HepG2 (cell line): ENCODE measurements at regions not wholly inside any gene's neighbourhood (a gene's known extent, or its start where the extent isn't known, plus 50 kb on each side); places are given as distances from the start of the nearest gene placed in this dataset.
A peak's percentile ranks its signal among the peaks of the same experiment; 100 is the strongest.

Experiments
- ATAC-seq: fragments of 200-7000 bp; cut with Tn5 transposase; 3 replicates; pipeline ENCODE4 v1.9.1; 2020; ENCODE audit warnings: mild to moderate bottlenecking, moderate library complexity
- BruUV-seq: library from RNA; stranded (reverse); fragments of 400-500 nt; replicated peaks from 2 replicates; lab custom pipeline; 2021; lab: Mats Ljungman, UMichigan
- CTCF ChIA-PET: fragments of 300-600 bp; formaldehyde crosslinking; extraction: SDS; loops from one replicate; lab custom pipeline; 2021; ENCODE audit warnings: low total read pairs, inconsistent platforms, low intra/inter-chr PET ratio; lab: Yijun Ruan, JAX
- POLR2A ChIA-PET: fragments of 350-600 bp; sonication (Branson Sonifier 250); formaldehyde crosslinking; loops from one replicate; lab custom pipeline; 2020; ENCODE audit warnings: antibody characterized with exemption, inconsistent platforms; lab: Yijun Ruan, JAX
- DNase-seq: peaks from one replicate; pipeline ENCODE4 v3.0.0-alpha.2; 2015; ENCODE audit warnings: low spot score
- FAIRE-seq: peaks from 3 replicates; lab custom pipeline; 2011; peaks lifted over from hg19 to GRCh38; lab: Jason Lieb, UNC
- H2AFZ ChIP-seq: one replicate; pipeline ENCODE4 v1.6.1; 2011; ENCODE audit warnings: low read length, inconsistent platforms
- H3K27ac ChIP-seq: fragments of 300-600 bp; 3 replicates; pipeline ENCODE4 v1.8.0; 2011; ENCODE audit warnings: mixed run types, mild to moderate bottlenecking, mixed read lengths, low read length, inconsistent platforms; ENCODE audit not compliant: insufficient read depth; ENCODE audit errors: extremely low read length
- H3K27me3 ChIP-seq, 2 experiments: fragments of 200-600 bp in 1 of 2; 2 replicates in 1 of 2; 3 replicates in 1 of 2; pipeline versions ENCODE4 v1.6.0 to v1.8.0; 2011; ENCODE audit warnings: low read length in 2 of 2, mild to moderate bottlenecking in 2 of 2, moderate library complexity in 2 of 2, inconsistent platforms in 1 of 2; ENCODE audit not compliant: insufficient read depth in 2 of 2, control insufficient read depth in 1 of 2
- H3K36me3 ChIP-seq, 2 experiments: fragments of 200-600 bp in 1 of 2; replicated peaks in 1 of 2; 2 replicates in 1 of 2; 3 replicates in 1 of 2; pipeline versions ENCODE4 v1.5.1 to v1.8.0; 2011; ENCODE audit warnings: low read length in 2 of 2, inconsistent platforms in 1 of 2; ENCODE audit not compliant: insufficient read depth in 2 of 2, control insufficient read depth in 1 of 2
- H3K4me1 ChIP-seq: 2 replicates; pipeline ENCODE4 v1.5.1; 2012; ENCODE audit warnings: low read length, inconsistent platforms; ENCODE audit not compliant: insufficient read depth
- H3K4me2 ChIP-seq: 2 replicates; pipeline ENCODE4 v1.6.0; 2011; ENCODE audit warnings: low read depth, low read length, inconsistent platforms
- H3K4me3 ChIP-seq, 3 experiments: fragments of 200-600 bp in 1 of 3; sonication (generic), shearing (Covaris generic) in 1 of 3; replicated peaks in 1 of 3; 2 replicates each; pipeline ENCODE4 v1.5.1; 2011 to 2016; ENCODE audit warnings: low read length in 3 of 3, inconsistent platforms in 2 of 3, low read depth in 2 of 3, mild to moderate bottlenecking in 2 of 3, control low read depth in 1 of 3, mixed read lengths in 1 of 3; ENCODE audit not compliant: insufficient read depth in 1 of 3
- H3K79me2 ChIP-seq: one replicate; pipeline ENCODE4 v1.6.1; 2011; ENCODE audit warnings: low read length, inconsistent platforms; ENCODE audit not compliant: insufficient read depth
- H3K9ac ChIP-seq: 2 replicates; pipeline ENCODE4 v1.6.0; 2011; ENCODE audit warnings: mild to moderate bottlenecking, low read depth, low read length, inconsistent platforms; ENCODE audit not compliant: insufficient read depth
- H3K9me3 ChIP-seq: 2 replicates; pipeline ENCODE4 v1.5.1; 2012; ENCODE audit warnings: mild to moderate bottlenecking, low read length
- H4K20me1 ChIP-seq: 2 replicates; pipeline ENCODE4 v1.6.0; 2011; ENCODE audit warnings: inconsistent platforms, mild to moderate bottlenecking, low read length, moderate library complexity; ENCODE audit not compliant: insufficient read depth
- ELF1 ChIP-seq: sonication (generic); formaldehyde crosslinking; IDR thresholded peaks from 2 replicates; pipeline ENCODE4 v1.4.0; 2020; ENCODE audit warnings: missing genetic modification reagents
- HOXA9 ChIP-seq: sonication (generic); formaldehyde crosslinking; IDR thresholded peaks from 2 replicates; pipeline ENCODE4 v1.8.1; 2022; ENCODE audit warnings: missing genetic modification reagents, mild to moderate bottlenecking, moderate library complexity, borderline replicate concordance
- RORA ChIP-seq: sonication (generic); formaldehyde crosslinking; IDR thresholded peaks from 2 replicates; pipeline ENCODE4 v1.5.0; 2020; ENCODE audit warnings: mild to moderate bottlenecking, missing genetic modification reagents, moderate library complexity
- SRSF9 ChIP-seq: fragments of 200-400 bp; formaldehyde crosslinking; IDR thresholded peaks from 2 replicates; pipeline ENCODE4 v1.6.1; 2018; ENCODE audit warnings: borderline replicate concordance, mild to moderate bottlenecking, low read depth, low read length; ENCODE audit not compliant: insufficient read depth, poor library complexity, severe bottlenecking
- ZNF761 ChIP-seq: sonication (generic); formaldehyde crosslinking; conservative IDR thresholded peaks from 2 replicates; pipeline ENCODE4 v1.4.0; 2020; ENCODE audit warnings: mild to moderate bottlenecking, missing genetic modification reagents
- ZNF790 ChIP-seq: sonication (generic); formaldehyde crosslinking; IDR thresholded peaks from 2 replicates; pipeline ENCODE4 v1.8.0; 2022; ENCODE audit warnings: missing genetic modification reagents, mild to moderate bottlenecking, borderline replicate concordance
- WGBS: methylation state at CpG from one replicate; pipeline ENCODE4 v1.1.6; 2017; ENCODE audit warnings: low lambda C conversion rate; 5-methylcytosine and 5-hydroxymethylcytosine counted together
- in situ Hi-C: cut with HindIII; loops from 2 replicates; pipeline ENCODE4 v1.10.0; 2017; ENCODE audit warnings: low pct_unique_long_range_greater_than_20kb; ENCODE audit not compliant: extremely low pct_ligation_motif_present
- intact Hi-C: fragments of 100-400 bp; cut with micrococcal nuclease; formaldehyde crosslinking; loops from one replicate; pipeline ENCODE4 v1.10.0; 2022; ENCODE audit not compliant: unreplicated experiment
- TF ChIP-seq, protein P1 (sequence below), 2 experiments: fragments of 450-650 bp in 1 of 2; sonication (generic) in 1 of 2; formaldehyde crosslinking in 1 of 2; IDR thresholded peaks; 2 replicates each; pipeline versions ENCODE4 v1.6.1 to v1.8.0; 2016 to 2022; ENCODE audit warnings: antibody characterized with exemption in 1 of 2, mild to moderate bottlenecking in 1 of 2, missing genetic modification reagents in 1 of 2
- TF ChIP-seq, protein P2 (sequence below): sonication (generic); formaldehyde crosslinking; conservative IDR thresholded peaks from 2 replicates; pipeline ENCODE4 v1.4.0; 2020; ENCODE audit warnings: missing genetic modification reagents
- TF ChIP-seq, protein P3 (sequence below): IDR thresholded peaks from 2 replicates; pipeline ENCODE4 v1.6.1; 2016; ENCODE audit warnings: missing genetic modification reagents, missing compliant biosample characterization

DNA sequence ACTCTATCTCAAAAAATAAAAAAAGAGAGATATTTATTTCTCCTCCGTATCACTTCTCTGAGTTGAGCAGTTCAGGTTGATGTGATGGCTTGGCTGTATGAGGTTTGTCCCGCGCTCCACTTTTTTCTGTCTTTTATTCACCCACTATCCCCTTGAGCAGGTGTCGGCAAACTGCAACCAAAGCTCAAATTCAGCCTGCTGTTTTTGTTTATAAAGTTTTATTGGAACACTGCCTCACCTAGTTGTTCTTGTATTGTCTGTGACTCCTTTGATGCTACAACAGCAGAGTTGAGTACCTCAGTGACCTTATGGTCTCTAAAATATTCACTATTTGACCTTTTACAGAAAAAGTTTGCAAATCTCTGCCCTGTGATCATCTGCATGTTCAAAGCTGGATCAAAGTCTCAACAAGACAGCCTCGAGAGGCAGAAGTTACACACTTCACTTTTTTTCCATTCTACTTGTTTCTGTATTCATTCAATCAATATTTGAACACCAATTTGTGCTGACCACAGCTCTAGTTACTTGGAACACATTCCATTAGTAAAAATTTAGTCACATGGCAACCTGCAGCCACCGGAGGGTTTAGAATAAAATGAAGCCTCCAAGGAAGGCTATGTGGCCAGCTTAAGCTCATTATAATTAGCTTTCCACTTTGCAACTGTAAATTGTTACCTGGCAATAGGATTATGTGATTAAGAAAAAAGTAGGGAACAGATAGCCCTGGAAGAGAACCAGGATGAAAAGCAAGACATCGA lies 945.8 kb downstream of the KCNJ2 start (continued):
- TF ChIP-seq, protein P1, sequence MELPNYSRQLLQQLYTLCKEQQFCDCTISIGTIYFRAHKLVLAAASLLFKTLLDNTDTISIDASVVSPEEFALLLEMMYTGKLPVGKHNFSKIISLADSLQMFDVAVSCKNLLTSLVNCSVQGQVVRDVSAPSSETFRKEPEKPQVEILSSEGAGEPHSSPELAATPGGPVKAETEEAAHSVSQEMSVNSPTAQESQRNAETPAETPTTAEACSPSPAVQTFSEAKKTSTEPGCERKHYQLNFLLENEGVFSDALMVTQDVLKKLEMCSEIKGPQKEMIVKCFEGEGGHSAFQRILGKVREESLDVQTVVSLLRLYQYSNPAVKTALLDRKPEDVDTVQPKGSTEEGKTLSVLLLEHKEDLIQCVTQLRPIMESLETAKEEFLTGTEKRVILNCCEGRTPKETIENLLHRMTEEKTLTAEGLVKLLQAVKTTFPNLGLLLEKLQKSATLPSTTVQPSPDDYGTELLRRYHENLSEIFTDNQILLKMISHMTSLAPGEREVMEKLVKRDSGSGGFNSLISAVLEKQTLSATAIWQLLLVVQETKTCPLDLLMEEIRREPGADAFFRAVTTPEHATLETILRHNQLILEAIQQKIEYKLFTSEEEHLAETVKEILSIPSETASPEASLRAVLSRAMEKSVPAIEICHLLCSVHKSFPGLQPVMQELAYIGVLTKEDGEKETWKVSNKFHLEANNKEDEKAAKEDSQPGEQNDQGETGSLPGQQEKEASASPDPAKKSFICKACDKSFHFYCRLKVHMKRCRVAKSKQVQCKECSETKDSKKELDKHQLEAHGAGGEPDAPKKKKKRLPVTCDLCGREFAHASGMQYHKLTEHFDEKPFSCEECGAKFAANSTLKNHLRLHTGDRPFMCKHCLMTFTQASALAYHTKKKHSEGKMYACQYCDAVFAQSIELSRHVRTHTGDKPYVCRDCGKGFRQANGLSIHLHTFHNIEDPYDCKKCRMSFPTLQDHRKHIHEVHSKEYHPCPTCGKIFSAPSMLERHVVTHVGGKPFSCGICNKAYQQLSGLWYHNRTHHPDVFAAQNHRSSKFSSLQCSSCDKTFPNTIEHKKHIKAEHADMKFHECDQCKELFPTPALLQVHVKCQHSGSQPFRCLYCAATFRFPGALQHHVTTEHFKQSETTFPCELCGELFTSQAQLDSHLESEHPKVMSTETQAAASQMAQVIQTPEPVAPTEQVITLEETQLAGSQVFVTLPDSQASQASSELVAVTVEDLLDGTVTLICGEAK (IDR thresholded peaks at IDR 0.05): peak; percentile 59
- TF ChIP-seq, protein P1 (CRISPR knock-in tag; IDR thresholded peaks at IDR 0.05): peak; percentile 98
- no peak for TF ChIP-seq RORA

DNA sequence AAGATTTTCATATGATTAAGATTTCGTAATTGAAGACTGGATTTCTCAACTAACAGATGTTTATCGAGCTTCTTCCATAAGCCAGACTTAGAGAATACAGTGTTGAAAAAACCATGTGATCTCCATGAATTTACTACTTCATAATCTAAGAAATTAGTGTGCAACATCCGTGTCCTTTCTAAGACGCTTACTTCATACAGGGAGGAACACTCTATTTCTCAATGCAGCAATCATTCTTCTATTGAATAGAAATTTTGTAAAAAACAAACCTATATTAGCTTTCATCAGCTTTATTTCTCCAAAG lies 946.3 kb downstream of the KCNJ2 start:
- H3K27ac ChIP-seq: no peak overlapping the region
- WGBS: 27% methylated on average over 4 of the region's 4 CpGs

More for the DNA sequence above, 946.3 kb downstream of the KCNJ2 start:
- POLR2A ChIA-PET: no interaction called here
- Histone ChIP-seq H3K79me2 (no peaks in the 10 kb centered on the region), H4K20me1 (no peaks in the 10 kb centered on the region), H3K9me3 (peaks cover 19% of the 10 kb centered on the region; the same call in 1 of the 2 replicates), H3K4me2 (no peak overlapping the region), H3K36me3 (no peaks in the 10 kb centered on the region), H3K4me1 (peaks cover 24% of the 10 kb centered on the region), H3K27me3 (no peaks in the 10 kb centered on the region), H3K9ac (no peak overlapping the region), H3K4me3 (no peak overlapping the region), H2AFZ (no peak overlapping the region)
- in situ Hi-C loops (no loop called here), intact Hi-C loops (no loop called here)
- ATAC-seq (no peak), DNase-seq (no peak), FAIRE-seq (no peak)
- no TSS peak for BruUV-seq
- CTCF ChIA-PET: no interaction called here
- TF ChIP-seq ELF1 (CRISPR knock-in tag): no peak
- TF ChIP-seq ZNF761: no peak
- TF ChIP-seq, protein P2, sequence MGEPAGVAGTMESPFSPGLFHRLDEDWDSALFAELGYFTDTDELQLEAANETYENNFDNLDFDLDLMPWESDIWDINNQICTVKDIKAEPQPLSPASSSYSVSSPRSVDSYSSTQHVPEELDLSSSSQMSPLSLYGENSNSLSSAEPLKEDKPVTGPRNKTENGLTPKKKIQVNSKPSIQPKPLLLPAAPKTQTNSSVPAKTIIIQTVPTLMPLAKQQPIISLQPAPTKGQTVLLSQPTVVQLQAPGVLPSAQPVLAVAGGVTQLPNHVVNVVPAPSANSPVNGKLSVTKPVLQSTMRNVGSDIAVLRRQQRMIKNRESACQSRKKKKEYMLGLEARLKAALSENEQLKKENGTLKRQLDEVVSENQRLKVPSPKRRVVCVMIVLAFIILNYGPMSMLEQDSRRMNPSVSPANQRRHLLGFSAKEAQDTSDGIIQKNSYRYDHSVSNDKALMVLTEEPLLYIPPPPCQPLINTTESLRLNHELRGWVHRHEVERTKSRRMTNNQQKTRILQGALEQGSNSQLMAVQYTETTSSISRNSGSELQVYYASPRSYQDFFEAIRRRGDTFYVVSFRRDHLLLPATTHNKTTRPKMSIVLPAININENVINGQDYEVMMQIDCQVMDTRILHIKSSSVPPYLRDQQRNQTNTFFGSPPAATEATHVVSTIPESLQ (CRISPR knock-in tag): no peak
- TF ChIP-seq ZNF790: no peak
- TF ChIP-seq, protein P3, sequence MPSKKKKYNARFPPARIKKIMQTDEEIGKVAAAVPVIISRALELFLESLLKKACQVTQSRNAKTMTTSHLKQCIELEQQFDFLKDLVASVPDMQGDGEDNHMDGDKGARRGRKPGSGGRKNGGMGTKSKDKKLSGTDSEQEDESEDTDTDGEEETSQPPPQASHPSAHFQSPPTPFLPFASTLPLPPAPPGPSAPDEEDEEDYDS (CRISPR knock-in tag): no peak
- TF ChIP-seq HOXA9 (CRISPR knock-in tag): no peak
- TF ChIP-seq SRSF9: no peak
